SJSA1 (cell line): ENCODE measurements at regions not wholly inside any gene's neighbourhood (a gene's known extent, or its start where the extent isn't known, plus 50 kb on each side); places are given as distances from the start of the nearest gene placed in this dataset.

Experiments used
- DNase-seq, 2 experiments: peaks; one replicate each; pipeline ENCODE4 v3.0.0-alpha.2; 2015 to 2020; ENCODE audit warnings: low spot score in 2 of 2, low read depth in 1 of 2
- H3K27ac ChIP-seq: fragments of 250-450 bp; sonication (Bioruptor Pico); 2 replicates; pipeline ENCODE4 v1.5.1; 2020; ENCODE audit warnings: mild to moderate bottlenecking, moderate library complexity
- H3K27me3 ChIP-seq: fragments of 250-450 bp; sonication (Bioruptor Pico); replicated peaks from 2 replicates; pipeline ENCODE4 v1.5.1; 2020; ENCODE audit warnings: mild to moderate bottlenecking, moderate library complexity
- H3K36me3 ChIP-seq: fragments of 250-450 bp; sonication (Bioruptor Pico); 2 replicates; pipeline ENCODE4 v1.5.1; 2020; ENCODE audit warnings: mild to moderate bottlenecking
- H3K4me1 ChIP-seq: fragments of 250-450 bp; sonication (Bioruptor Pico); replicated peaks from 2 replicates; pipeline ENCODE4 v1.6.1; 2021; ENCODE audit warnings: mild to moderate bottlenecking
- H3K4me3 ChIP-seq: fragments of 250-450 bp; sonication (Bioruptor Pico); 2 replicates; pipeline ENCODE4 v1.5.1; 2020; ENCODE audit warnings: mild to moderate bottlenecking
- H3K9me3 ChIP-seq: fragments of 250-450 bp; sonication (Bioruptor Pico); replicated peaks from 2 replicates; pipeline ENCODE4 v1.5.1; 2020; ENCODE audit warnings: mild to moderate bottlenecking

DNA sequence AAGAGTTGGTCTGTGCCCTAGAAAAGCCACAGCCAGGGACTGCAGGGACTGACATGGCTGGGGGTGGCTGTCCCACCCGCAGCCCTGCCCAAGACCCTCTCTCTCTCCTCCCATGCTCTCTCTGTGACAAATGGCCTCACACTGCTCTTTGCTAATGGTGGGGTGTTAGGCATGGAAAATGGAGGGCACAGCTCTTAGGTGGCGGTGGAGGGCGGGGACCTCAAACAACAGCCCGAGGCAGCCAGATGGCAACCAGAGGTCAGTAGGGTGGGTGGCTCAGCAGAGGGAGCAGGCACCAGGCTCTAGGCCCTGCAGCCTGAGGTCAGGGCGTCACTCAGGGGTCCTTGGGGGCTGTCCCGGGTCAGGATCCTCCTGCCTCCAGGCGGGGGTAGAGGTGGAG lies 73.9 kb upstream of the DAB2IP start:
- Histone ChIP-seq H3K4me1 (no peaks in the 10 kb centered on the region), H3K36me3 (no peaks in the 10 kb centered on the region), H3K9me3 (no peaks in the 10 kb centered on the region), H3K27me3 (no peaks in the 10 kb centered on the region), H3K27ac (no peak overlapping the region), H3K4me3 (no peak overlapping the region)
- no peak for DNase-seq

DNA sequence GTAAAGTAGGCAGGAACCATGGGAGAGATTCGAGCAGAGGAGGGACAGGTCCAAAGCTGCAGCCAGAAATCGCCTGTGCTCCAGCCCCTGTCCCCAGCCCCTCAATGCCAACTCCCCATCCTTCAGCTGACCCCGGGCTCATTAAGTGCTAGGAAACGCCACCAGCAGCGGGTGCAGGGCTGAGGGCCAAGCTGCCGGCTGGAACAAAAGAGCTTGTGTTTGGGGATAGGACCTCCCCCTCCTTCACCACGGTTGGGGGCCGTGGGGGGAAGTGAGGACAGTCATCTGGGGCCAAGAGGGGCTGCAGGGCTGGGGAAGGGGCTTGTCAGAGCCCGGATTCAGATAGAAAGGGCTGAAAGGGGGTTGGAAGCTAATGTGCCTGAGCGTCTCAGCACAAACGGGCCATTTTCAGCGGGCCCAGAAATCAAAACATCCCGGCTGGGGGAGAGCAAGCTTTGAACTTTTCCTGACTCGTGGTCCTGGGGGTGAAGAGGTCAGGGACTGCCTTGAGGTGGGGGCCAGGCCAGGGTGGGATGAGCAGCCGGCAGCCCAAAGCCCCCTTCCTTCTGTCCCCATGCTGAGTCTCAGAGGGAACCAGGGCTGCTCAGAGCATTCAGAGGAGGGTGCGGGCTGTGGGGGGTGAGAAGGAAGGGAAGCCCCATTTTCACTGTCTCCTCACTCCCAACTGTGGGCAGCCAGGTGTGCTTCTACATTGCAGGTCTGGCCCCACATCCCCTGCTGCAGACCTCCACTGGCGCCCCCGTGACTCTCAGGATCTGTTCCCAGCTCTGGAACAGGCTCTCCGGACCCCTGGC lies 69.4 kb upstream of the DAB2IP start:
- no peaks in the 10 kb centered on the region for H3K9me3 ChIP-seq
- no peaks in the 10 kb centered on the region for H3K4me1 ChIP-seq
- no peak overlapping the region for H3K27ac ChIP-seq
- H3K27me3 ChIP-seq: no peaks in the 10 kb centered on the region
- DNase-seq: no peak
- H3K36me3 ChIP-seq: no peaks in the 10 kb centered on the region
- no peak overlapping the region for H3K4me3 ChIP-seq

GRCh38 chr9:121582641-121583040 lies 68.8 kb upstream of the DAB2IP start:
- H3K9me3 ChIP-seq: no peaks in the 10 kb centered on the region
- no peaks in the 10 kb centered on the region for H3K27me3 ChIP-seq
- no peaks in the 10 kb centered on the region for H3K36me3 ChIP-seq
- H3K4me3 ChIP-seq: no peak overlapping the region
- no peak overlapping the region for H3K27ac ChIP-seq
- no peak for DNase-seq
- H3K4me1 ChIP-seq: no peaks in the 10 kb centered on the region

DNA sequence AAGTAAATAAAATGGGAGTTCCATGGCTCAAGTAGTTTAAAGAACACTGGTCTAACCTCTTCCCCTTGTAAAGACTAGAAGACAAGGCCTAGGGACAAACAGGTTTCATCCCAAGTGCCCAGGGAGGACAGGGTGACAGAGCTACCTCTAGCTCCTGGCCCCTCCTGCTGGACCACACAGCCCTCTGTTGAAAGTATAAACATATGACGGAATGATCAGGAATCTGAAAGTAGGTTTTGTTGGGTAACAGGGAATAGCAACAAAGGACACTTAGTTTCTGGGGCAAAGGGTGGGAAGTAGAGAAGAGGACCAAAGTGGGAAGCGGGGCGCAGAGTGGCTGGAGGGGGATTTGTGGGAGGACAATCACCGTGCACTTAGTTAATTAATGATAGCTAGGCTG lies 67.0 kb upstream of the DAB2IP start:
- Histone ChIP-seq H3K27ac (no peak overlapping the region), H3K36me3 (no peaks in the 10 kb centered on the region), H3K4me1 (no peaks in the 10 kb centered on the region), H3K9me3 (no peaks in the 10 kb centered on the region), H3K4me3 (no peak overlapping the region), H3K27me3 (no peaks in the 10 kb centered on the region)
- DNase-seq: no peak

DNA sequence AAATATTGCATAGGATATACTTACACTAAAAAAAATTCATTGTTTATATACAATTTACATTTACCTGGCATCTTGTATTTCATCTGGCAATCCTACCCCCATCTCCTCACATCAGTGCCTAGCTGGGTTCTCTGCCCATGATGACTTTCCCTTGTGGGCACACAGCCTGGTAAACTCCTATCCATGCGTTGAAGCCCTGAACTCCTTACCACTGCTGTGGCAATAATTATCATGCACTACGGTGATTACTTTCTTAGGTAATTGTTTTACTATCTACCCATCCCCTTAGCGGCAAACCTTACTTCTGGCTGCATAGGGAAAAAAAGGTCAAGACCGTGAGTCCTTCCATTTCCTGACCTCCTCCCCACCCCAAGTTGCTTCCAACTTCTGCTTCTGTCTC lies 63.6 kb upstream of the DAB2IP start:
- Histone ChIP-seq H3K36me3 (no peaks in the 10 kb centered on the region), H3K9me3 (no peaks in the 10 kb centered on the region), H3K4me3 (no peak overlapping the region), H3K27ac (no peak overlapping the region), H3K4me1 (no peaks in the 10 kb centered on the region), H3K27me3 (no peaks in the 10 kb centered on the region)
- DNase-seq: no peak

GRCh38 chr9:121589986-121590385 lies 61.4 kb upstream of the DAB2IP start:
- Histone ChIP-seq H3K27me3 (no peaks in the 10 kb centered on the region), H3K9me3 (no peaks in the 10 kb centered on the region), H3K4me3 (no peak overlapping the region), H3K4me1 (no peaks in the 10 kb centered on the region), H3K27ac (no peak overlapping the region), H3K36me3 (no peaks in the 10 kb centered on the region)
- DNase-seq: no peak

DNA sequence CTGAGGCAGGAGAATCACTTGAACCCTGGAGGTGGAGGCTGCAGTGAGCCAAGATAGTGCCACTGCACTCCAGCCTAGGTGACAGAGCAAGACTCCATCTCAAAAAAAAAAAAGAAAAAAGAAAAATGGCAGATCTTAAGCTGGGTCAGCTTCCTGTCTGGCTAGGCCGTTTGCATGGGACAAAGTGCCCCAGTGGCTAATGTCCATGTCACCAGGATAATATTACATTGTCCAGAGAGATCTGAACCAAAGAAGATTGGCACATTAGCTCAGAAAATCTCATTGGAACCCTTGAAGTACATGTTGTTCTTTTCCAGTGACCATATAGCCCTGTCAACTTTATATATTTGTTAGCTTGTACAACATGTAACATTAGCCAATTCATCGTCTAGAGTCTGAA lies 59.2 kb upstream of the DAB2IP start:
- Histone ChIP-seq H3K4me1 (no peaks in the 10 kb centered on the region), H3K27ac (no peak overlapping the region), H3K4me3 (no peak overlapping the region), H3K9me3 (no peaks in the 10 kb centered on the region), H3K27me3 (peaks cover 1% of the 10 kb centered on the region), H3K36me3 (no peaks in the 10 kb centered on the region)
- no peak for DNase-seq

DNA sequence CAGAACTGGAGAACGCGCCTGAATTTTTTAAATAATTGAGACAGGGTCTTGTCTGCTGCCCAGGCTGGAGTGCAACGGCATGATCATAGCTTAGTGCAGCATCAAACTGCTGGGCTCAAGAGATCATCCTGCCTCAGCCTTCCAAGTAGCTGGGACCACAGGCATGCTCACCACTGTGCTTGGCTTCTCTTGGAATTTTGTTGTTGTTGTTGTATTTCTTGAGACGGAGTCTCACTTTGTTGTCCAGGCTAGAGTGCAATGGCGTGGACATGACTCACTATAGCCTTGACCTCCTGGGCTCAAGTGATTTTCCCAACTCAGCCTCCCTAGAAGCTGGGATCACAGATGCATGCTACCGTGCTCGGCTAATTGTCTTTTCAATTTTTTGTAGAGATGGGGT lies 58.4 kb upstream of the DAB2IP start:
- Histone ChIP-seq H3K27ac (no peak overlapping the region), H3K9me3 (no peaks in the 10 kb centered on the region), H3K4me1 (no peaks in the 10 kb centered on the region), H3K27me3 (peaks cover 4% of the 10 kb centered on the region), H3K4me3 (no peak overlapping the region), H3K36me3 (no peaks in the 10 kb centered on the region)
- no peak for DNase-seq

DNA sequence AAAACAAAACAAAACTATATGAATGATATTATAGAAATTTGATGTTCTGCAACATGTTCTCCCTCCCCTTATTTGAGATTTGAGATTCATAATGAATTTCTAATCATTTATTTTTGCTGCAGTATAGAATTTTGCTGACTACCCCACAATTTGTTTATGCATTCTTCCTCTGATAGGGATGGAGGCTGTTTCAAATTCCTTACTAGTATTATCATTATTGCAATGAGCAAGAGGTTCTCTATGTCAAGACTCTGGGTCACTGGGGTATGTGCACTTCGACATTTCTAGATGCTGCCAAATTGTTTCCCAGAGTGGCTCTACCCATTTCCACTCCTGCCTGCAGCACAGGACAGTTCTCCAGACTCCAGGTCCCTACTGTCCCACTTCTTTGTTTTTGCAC lies 54.9 kb upstream of the DAB2IP start:
- Histone ChIP-seq H3K27me3 (peaks cover 34% of the 10 kb centered on the region), H3K27ac (no peak overlapping the region), H3K9me3 (0 out of 2 replicates have a peak, but pooled peaks cover 2% of the 10 kb centered on the region), H3K4me1 (0 out of 2 replicates have a peak, but pooled peaks cover 5% of the 10 kb centered on the region), H3K36me3 (no peaks in the 10 kb centered on the region), H3K4me3 (no peak overlapping the region)
- DNase-seq: no peak

GRCh38 chr9:121597698-121598166 lies 53.7 kb upstream of the DAB2IP start:
- Histone ChIP-seq H3K27me3 (peaks cover 35% of the 10 kb centered on the region), H3K27ac (no peak overlapping the region), H3K4me3 (no peak overlapping the region), H3K36me3 (no peaks in the 10 kb centered on the region), H3K9me3 (0 out of 2 replicates have a peak, but pooled peaks cover 2% of the 10 kb centered on the region), H3K4me1 (0 out of 2 replicates have a peak, but pooled peaks cover 5% of the 10 kb centered on the region)
- no peak for DNase-seq

DNA sequence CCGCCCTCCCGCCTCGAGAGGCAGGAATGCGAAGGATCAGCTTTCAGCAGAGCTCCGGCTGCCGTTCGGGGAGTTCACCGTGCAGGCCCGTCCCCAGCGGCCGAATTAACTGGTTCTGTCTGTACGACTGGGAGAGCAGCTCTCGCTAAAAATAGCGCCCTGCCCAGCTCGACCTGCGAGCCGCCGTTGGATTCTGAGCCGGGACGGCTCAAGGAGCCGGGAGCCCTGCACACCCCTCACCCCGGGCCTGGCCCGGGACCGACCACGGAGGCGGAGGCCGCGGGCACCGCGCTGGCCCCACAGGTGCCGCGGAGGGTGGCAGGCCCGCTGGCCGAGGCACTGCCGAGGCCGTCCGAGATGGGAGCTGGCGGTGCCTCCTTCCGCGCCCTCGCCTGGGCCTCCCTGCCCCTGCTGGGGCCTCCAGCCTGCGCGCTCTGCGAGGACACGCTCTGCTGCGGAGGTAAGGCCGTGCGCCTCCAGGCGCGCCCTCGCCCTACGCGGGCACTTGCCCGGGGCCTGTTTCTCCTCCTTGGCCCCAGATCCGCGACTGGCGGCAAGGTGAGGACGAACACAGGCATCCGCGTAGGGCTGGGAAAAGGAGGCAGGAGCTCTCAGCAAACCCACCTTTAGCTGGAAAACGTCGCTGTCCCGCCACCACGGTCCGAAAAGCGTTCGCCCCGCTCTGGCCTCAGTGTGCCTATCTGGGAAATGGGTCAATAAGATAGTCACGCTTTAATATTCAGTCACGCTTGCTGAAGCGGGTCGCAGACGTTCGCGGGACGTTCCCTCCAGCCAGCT lies 53.1 kb upstream of the DAB2IP start:
- H3K27me3 ChIP-seq: peaks cover 35% of the 10 kb centered on the region
- H3K36me3 ChIP-seq: no peaks in the 10 kb centered on the region
- H3K27ac ChIP-seq: no peak overlapping the region
- H3K4me3 ChIP-seq: no peak overlapping the region
- H3K9me3 ChIP-seq: 0 out of 2 replicates have a peak, but pooled peaks cover 2% of the 10 kb centered on the region
- 0 out of 2 replicates have a peak, but pooled peaks cover 5% of the 10 kb centered on the region for H3K4me1 ChIP-seq
- no peak for DNase-seq

DNA sequence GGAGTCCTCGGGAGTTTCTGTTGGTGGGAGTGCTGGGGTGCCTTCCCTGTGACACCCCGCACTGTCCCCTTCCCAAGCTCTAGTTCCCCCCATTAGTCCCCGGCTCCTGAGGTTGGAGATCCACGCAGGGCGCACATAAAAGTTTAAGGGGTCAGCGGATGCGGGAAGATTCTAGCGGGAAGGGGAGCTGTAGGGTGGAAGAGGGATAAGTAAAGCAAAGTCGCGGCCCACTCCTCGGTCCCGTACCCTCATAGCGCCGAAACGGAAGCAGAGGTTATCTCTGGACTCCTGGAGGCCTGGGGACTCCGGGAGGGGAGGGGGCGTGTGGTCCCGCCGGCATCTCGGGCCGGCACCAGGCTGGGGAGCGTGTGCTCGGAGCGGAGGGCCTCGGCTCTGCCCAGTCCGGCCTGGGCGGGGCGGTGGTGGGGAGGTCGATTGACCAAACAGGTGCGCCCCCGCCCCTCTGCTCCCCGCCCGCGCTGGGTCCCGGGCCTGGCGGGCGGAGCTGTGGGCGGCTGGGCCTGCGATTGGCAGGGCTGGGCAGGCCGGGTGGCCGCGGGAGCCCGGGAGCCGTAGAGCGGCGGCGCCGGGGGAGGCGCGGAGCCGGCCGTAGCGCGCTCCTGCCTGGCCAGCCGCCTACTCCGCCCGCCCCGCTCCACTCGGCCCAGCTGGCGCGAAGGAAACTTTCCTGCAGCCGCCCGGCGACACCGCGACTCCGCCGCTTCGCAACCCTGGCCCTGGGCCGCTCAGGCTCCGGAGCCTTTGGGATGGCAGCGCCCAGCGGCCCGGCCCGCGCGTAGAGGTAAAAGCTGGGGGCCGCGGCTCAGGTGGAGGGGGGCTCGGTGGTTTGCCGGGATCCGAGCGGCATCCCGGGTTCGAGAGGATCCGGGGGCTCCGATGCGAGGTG lies 52.2 kb upstream of the DAB2IP start:
- Histone ChIP-seq H3K36me3 (no peaks in the 10 kb centered on the region), H3K4me1 (0 out of 2 replicates have a peak, but pooled peaks cover 5% of the 10 kb centered on the region), H3K27ac (no peak overlapping the region), H3K9me3 (0 out of 2 replicates have a peak, but pooled peaks cover 2% of the 10 kb centered on the region), H3K4me3 (peak overlapping the region; percentile 8; the same call in 1 of the 2 replicates), H3K27me3 (peaks cover 35% of the 10 kb centered on the region)
- no peak for DNase-seq

DNA sequence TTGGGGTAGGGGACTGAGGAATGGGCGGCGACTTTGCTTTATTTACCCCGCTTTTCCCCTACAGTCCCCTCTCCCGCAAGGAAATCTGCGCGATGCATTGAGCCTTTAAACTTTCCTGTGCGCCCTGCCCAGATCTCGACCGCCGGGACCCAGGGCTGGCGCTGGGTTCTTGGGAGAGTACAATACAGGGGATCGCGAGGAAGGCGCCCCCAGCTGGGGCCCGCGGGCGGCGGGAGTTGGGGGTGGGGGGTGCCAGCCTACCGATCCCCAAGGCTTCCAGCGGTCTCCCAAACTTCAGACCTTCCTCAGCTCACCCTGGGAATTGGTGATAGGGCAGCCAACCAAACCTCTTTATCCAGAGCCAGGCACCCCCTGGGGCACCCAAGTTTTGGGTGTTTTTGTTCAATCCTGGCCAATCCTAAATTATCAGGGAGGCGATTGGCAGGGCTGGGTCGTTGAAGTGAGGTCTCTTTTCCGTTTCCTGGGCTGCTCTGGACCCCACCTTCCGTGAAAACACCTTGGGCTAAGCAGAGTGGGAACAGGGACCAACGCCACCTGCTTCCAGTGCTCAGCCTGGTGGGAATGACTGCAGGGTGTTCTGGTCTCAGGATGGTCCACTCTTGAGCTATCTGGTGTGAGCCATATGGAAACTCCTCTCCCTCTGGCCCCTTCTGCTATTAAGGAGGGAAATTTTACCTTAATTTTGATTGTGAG lies 51.4 kb upstream of the DAB2IP start:
- peaks cover 35% of the 10 kb centered on the region for H3K27me3 ChIP-seq
- no peaks in the 10 kb centered on the region for H3K36me3 ChIP-seq
- H3K4me1 ChIP-seq: 0 out of 2 replicates have a peak, but pooled peaks cover 5% of the 10 kb centered on the region
- no peak for DNase-seq
- 0 out of 2 replicates have a peak, but pooled peaks cover 2% of the 10 kb centered on the region for H3K9me3 ChIP-seq
- H3K27ac ChIP-seq: no peak overlapping the region
- no peak overlapping the region; the same call in 1 of the 2 replicates for H3K4me3 ChIP-seq
